H1 (cell line): ENCODE measurements at regions not wholly inside any gene's neighbourhood (a gene's known extent, or its start where the extent isn't known, plus 50 kb on each side); places are given as distances from the start of the nearest gene placed in this dataset.

Experiments used
- CTCF ChIA-PET: fragments of 300-600 bp; sonication (Branson Sonifier 250); formaldehyde crosslinking; loops from one replicate; lab custom pipeline; 2021; ENCODE audit not compliant: partially characterized antibody; lab: Charles Lee
- POLR2A ChIA-PET: fragments of 300-600 bp; sonication (Branson Sonifier 250); formaldehyde crosslinking; loops from one replicate; lab custom pipeline; 2021; ENCODE audit warnings: inconsistent platforms; ENCODE audit not compliant: partially characterized antibody; lab: Charles Lee
- DNase-seq, 2 experiments: peaks; one replicate each; pipeline versions ENCODE4 v3.0.0 to v3.0.0-alpha.2; 2010 to 2022; ENCODE audit warnings: low spot score in 2 of 2, low read depth in 1 of 2, mixed read lengths in 1 of 2
- FAIRE-seq: peaks from 2 replicates; lab custom pipeline; 2011; peaks lifted over from hg19 to GRCh38; lab: Jason Lieb, UNC
- H2AFZ ChIP-seq: 2 replicates; pipeline ENCODE4 v1.8.1; 2012; ENCODE audit warnings: low read length, inconsistent platforms
- H2AK5ac ChIP-seq: 2 replicates; pipeline ENCODE4 v1.6.1; 2013; ENCODE audit warnings: low read depth, low read length
- H2BK120ac ChIP-seq: replicated peaks from 2 replicates; pipeline ENCODE3; 2013; ENCODE audit warnings: low read depth, low read length, inconsistent platforms
- H2BK12ac ChIP-seq: 2 replicates; pipeline ENCODE4 v1.6.1; 2013; ENCODE audit warnings: low read depth, low read length
- H2BK15ac ChIP-seq: 2 replicates; pipeline ENCODE4 v1.6.1; 2013; ENCODE audit warnings: low read length
- H2BK20ac ChIP-seq: 2 replicates; pipeline ENCODE4 v1.6.1; 2013; ENCODE audit warnings: low read length
- H2BK5ac ChIP-seq: 2 replicates; pipeline ENCODE4 v1.6.1; 2013; ENCODE audit warnings: low read depth, low read length
- H3K14ac ChIP-seq: 2 replicates; pipeline ENCODE4 v1.6.1; 2013; ENCODE audit warnings: inconsistent platforms; ENCODE audit not compliant: insufficient read length
- H3K18ac ChIP-seq: 2 replicates; pipeline ENCODE4 v1.6.1; 2013; ENCODE audit warnings: low read length; ENCODE audit errors: extremely low read depth
- H3K23ac ChIP-seq: 2 replicates; pipeline ENCODE4 v1.6.1; 2013; ENCODE audit warnings: inconsistent platforms; ENCODE audit not compliant: insufficient read length
- H3K23me2 ChIP-seq: 2 replicates; pipeline ENCODE4 v1.6.1; 2013; ENCODE audit warnings: low read depth, low read length
- H3K27ac ChIP-seq: 2 replicates; pipeline ENCODE4 v1.6.1; 2011; ENCODE audit warnings: low read depth, low read length, inconsistent platforms
- H3K27me3 ChIP-seq, 4 experiments: replicated peaks in 1 of 4; 1 replicate in 1 of 4; 2 replicates in 3 of 4; pipeline versions ENCODE4 v1.6.1 to v1.8.1; 2011 to 2013; ENCODE audit warnings: low read length in 3 of 4, mild to moderate bottlenecking in 3 of 4, inconsistent platforms in 2 of 4, mixed read lengths in 2 of 4, moderate library complexity in 1 of 4; ENCODE audit not compliant: control insufficient read depth in 3 of 4, insufficient read depth in 3 of 4; ENCODE audit errors: extremely low read depth in 1 of 4
- H3K36me3 ChIP-seq, 4 experiments: 2 replicates each; pipeline versions ENCODE4 v1.6.1 to v1.8.1; 2011 to 2013; ENCODE audit warnings: mild to moderate bottlenecking in 4 of 4, low read length in 3 of 4, moderate library complexity in 2 of 4, control low read depth in 1 of 4, inconsistent platforms in 1 of 4; ENCODE audit not compliant: insufficient read depth in 4 of 4, control insufficient read depth in 2 of 4
- H3K4ac ChIP-seq: replicated peaks from 2 replicates; pipeline ENCODE3; 2013; ENCODE audit warnings: low read length, low read depth, mixed read lengths, inconsistent platforms; ENCODE audit not compliant: insufficient read length
- H3K4me1 ChIP-seq, 4 experiments: replicated peaks in 1 of 4; 1 replicate in 1 of 4; 2 replicates in 3 of 4; pipeline versions ENCODE4 v1.6.1 to v1.8.1; 2011 to 2013; ENCODE audit warnings: low read length in 3 of 4, inconsistent platforms in 2 of 4, mixed read lengths in 1 of 4; ENCODE audit not compliant: insufficient read depth in 4 of 4, control insufficient read depth in 3 of 4
- H3K4me2 ChIP-seq, 2 experiments: 2 replicates each; pipeline versions ENCODE4 v1.6.1 to v1.8.1; 2011 to 2013; ENCODE audit warnings: low read depth in 2 of 2, low read length in 2 of 2, control low read depth in 1 of 2, inconsistent platforms in 1 of 2, mild to moderate bottlenecking in 1 of 2; ENCODE audit not compliant: insufficient read depth in 1 of 2
- H3K4me3 ChIP-seq, 4 experiments: fragments of 200-600, 300-600 bp in 1 of 4; sonication (generic), shearing (Covaris generic), sonication (Bioruptor Twin) in 1 of 4; 2 replicates each; pipeline versions ENCODE4 v1.5.1 to v1.8.1; 2011 to 2016; ENCODE audit warnings: low read length in 4 of 4, low read depth in 3 of 4, control low read depth in 2 of 4, inconsistent platforms in 2 of 4, mild to moderate bottlenecking in 2 of 4, mixed read lengths in 1 of 4, moderate library complexity in 1 of 4; ENCODE audit not compliant: insufficient read depth in 2 of 4; ENCODE audit errors: extremely low read depth in 1 of 4
- H3K56ac ChIP-seq: replicated peaks from 2 replicates; pipeline ENCODE3; 2013; ENCODE audit warnings: low read depth, mild to moderate bottlenecking, mixed read lengths, low read length, inconsistent platforms; ENCODE audit not compliant: insufficient read length
- H3K79me1 ChIP-seq: 2 replicates; pipeline ENCODE4 v1.6.1; 2013; ENCODE audit warnings: low read depth, low read length, control low read depth
- H3K79me2 ChIP-seq, 2 experiments: 2 replicates each; pipeline versions ENCODE4 v1.6.1 to v1.8.1; 2012 to 2013; ENCODE audit warnings: low read length in 2 of 2, mild to moderate bottlenecking in 2 of 2, inconsistent platforms in 1 of 2; ENCODE audit not compliant: insufficient read depth in 2 of 2, control insufficient read depth in 1 of 2
- H3K9ac ChIP-seq, 4 experiments: replicated peaks in 1 of 4; 1 replicate in 1 of 4; 2 replicates in 3 of 4; pipeline versions ENCODE4 v1.6.1 to v1.8.1; 2011 to 2013; ENCODE audit warnings: low read depth in 3 of 4, low read length in 3 of 4, control low read depth in 2 of 4, mild to moderate bottlenecking in 2 of 4, moderate library complexity in 2 of 4, inconsistent platforms in 1 of 4; ENCODE audit errors: extremely low read depth in 1 of 4
- H3K9me3 ChIP-seq, 2 experiments: 2 replicates each; pipeline versions ENCODE4 v1.6.1 to v1.8.1; 2012 to 2013; ENCODE audit warnings: mild to moderate bottlenecking in 2 of 2, moderate library complexity in 2 of 2, control low read depth in 1 of 2, inconsistent platforms in 1 of 2, low read depth in 1 of 2, low read length in 1 of 2, mixed read lengths in 1 of 2; ENCODE audit not compliant: insufficient read depth in 2 of 2
- H4K20me1 ChIP-seq, 2 experiments: replicated peaks in 1 of 2; 2 replicates each; pipeline versions ENCODE3 to v1.8.1; 2011 to 2013; ENCODE audit warnings: inconsistent platforms in 2 of 2, low read length in 2 of 2, mild to moderate bottlenecking in 1 of 2; ENCODE audit not compliant: insufficient read depth in 2 of 2, control insufficient read depth in 1 of 2
- H4K5ac ChIP-seq: 2 replicates; pipeline ENCODE4 v1.6.1; 2013; ENCODE audit warnings: low read length, low read depth, mixed read lengths, inconsistent platforms; ENCODE audit not compliant: insufficient read length
- H4K8ac ChIP-seq: 2 replicates; pipeline ENCODE4 v1.8.0; 2013; ENCODE audit warnings: mild to moderate bottlenecking, moderate library complexity, low read length, inconsistent platforms; ENCODE audit not compliant: insufficient read depth; ENCODE audit errors: extremely low read depth
- H4K91ac ChIP-seq: replicated peaks from 2 replicates; pipeline ENCODE3; 2013; ENCODE audit warnings: low read length, mixed read lengths, inconsistent platforms; ENCODE audit not compliant: insufficient read length
- BCL11A ChIP-seq, 2 experiments: IDR thresholded peaks; one replicate each; pipeline ENCODE4 v1.6.1; 2011; ENCODE audit warnings: low read depth in 2 of 2, low read length in 2 of 2, mild to moderate bottlenecking in 2 of 2
- CBX5 ChIP-seq: fragments of 300-800, 300-1000 bp; sonication (generic); IDR thresholded peaks from 2 replicates; pipeline ENCODE4 v1.7.1; 2016; ENCODE audit warnings: antibody characterized with exemption, low read length, low read depth
- CHD1 ChIP-seq: IDR thresholded peaks from 2 replicates; pipeline ENCODE4 v1.6.1; 2012; ENCODE audit warnings: low read depth, low read length, improper control_type of control experiment
- HDAC2 ChIP-seq, 2 experiments: fragments of 300-600 bp in 1 of 2; sonication (generic) in 1 of 2; IDR thresholded peaks; 2 replicates each; pipeline ENCODE4 v1.6.1; 2011 to 2012; ENCODE audit warnings: low read depth in 2 of 2, low read length in 2 of 2, mild to moderate bottlenecking in 2 of 2, moderate library complexity in 2 of 2, borderline replicate concordance in 1 of 2, inconsistent platforms in 1 of 2
- JUN ChIP-seq: IDR thresholded peaks from 2 replicates; pipeline ENCODE4 v1.6.1; 2011; ENCODE audit warnings: low read depth, mild to moderate bottlenecking, improper control_type of control experiment, low read length
- KDM4A ChIP-seq: IDR thresholded peaks from one replicate; pipeline ENCODE4 v1.7.1; 2012; ENCODE audit warnings: low read depth, mild to moderate bottlenecking, moderate library complexity, low read length, inconsistent platforms; ENCODE audit not compliant: severe bottlenecking
- KDM5A ChIP-seq: fragments of 200-600 bp; IDR thresholded peaks from 2 replicates; pipeline ENCODE4 v1.7.1; 2012; ENCODE audit warnings: mild to moderate bottlenecking, low read length, inconsistent platforms, mixed read lengths
- POU5F1 ChIP-seq: IDR thresholded peaks from 2 replicates; pipeline ENCODE4 v1.6.1; 2011; ENCODE audit warnings: low read depth, mild to moderate bottlenecking, low read length, moderate library complexity
- SIRT6 ChIP-seq: IDR thresholded peaks from one replicate; pipeline ENCODE4 v1.7.1; 2012; ENCODE audit warnings: low read length, inconsistent platforms
- TAF1 ChIP-seq: IDR thresholded peaks from 2 replicates; pipeline ENCODE4 v1.6.1; 2011; ENCODE audit warnings: mild to moderate bottlenecking, low read depth, low read length
- TCF12 ChIP-seq: IDR thresholded peaks from 2 replicates; pipeline ENCODE4 v1.6.1; 2011; ENCODE audit warnings: low read depth, mild to moderate bottlenecking, low read length
- TEAD4 ChIP-seq: IDR thresholded peaks from 2 replicates; pipeline ENCODE4 v1.6.1; 2012; ENCODE audit warnings: low read depth, low read length, inconsistent platforms, mixed read lengths
- WGBS, 2 experiments: shearing (Covaris generic) in 1 of 2; methylation state at CpG; one replicate each; pipeline versions ENCODE4 v1.1.6 to v1.1.7; 2013 to 2015; ENCODE audit warnings: low lambda C conversion rate in 2 of 2, mixed read lengths in 2 of 2, inconsistent platforms in 1 of 2, low coverage in 1 of 2, missing lambda C conversion rate in 1 of 2; ENCODE audit not compliant: insufficient replicate concordance in 2 of 2, insufficient coverage in 1 of 2, insufficient read length in 1 of 2; ENCODE audit errors: extremely low coverage in 1 of 2, missing lambda C conversion rate in 1 of 2; 5-methylcytosine and 5-hydroxymethylcytosine counted together
- TF ChIP-seq, protein P1 (sequence below), 3 experiments: IDR thresholded peaks; 1 replicate in 2 of 3; 2 replicates in 1 of 3; pipeline versions ENCODE4 v1.5.1 to v1.6.1; 2011; ENCODE audit warnings: low read length in 3 of 3, mild to moderate bottlenecking in 3 of 3, inconsistent platforms in 2 of 3, low read depth in 1 of 3, moderate library complexity in 1 of 3; ENCODE audit not compliant: insufficient read depth in 1 of 3; ENCODE audit errors: control extremely low read depth in 1 of 3

GRCh38 chr10:4068629-4069028 is 283.6 kb upstream of the KLF6 start:
- Histone ChIP-seq H4K20me1 (no peaks in the 10 kb centered on the region), H3K56ac (no peak overlapping the region), H3K9ac (no peak overlapping the region), H3K79me1 (no peaks in the 10 kb centered on the region), H3K9me3 (no peaks in the 10 kb centered on the region), H4K91ac (no peak overlapping the region), H2BK20ac (no peak overlapping the region), H3K14ac (no peak overlapping the region), H3K23me2 (peaks cover 2% of the 10 kb centered on the region; the same call in 1 of the 2 replicates), H3K4me1 (no peaks in the 10 kb centered on the region), H3K27ac (no peak overlapping the region), H3K4me3 (no peak overlapping the region), H3K18ac (no peak overlapping the region; the same call in 1 of the 2 replicates), H3K36me3 (no peaks in the 10 kb centered on the region), H3K23ac (no peak overlapping the region), H2BK15ac (no peak overlapping the region), H3K79me2 (no peaks in the 10 kb centered on the region), H4K5ac (no peak overlapping the region), H4K8ac (no peak overlapping the region), H3K27me3 (no peaks in the 10 kb centered on the region), H2BK12ac (no peak overlapping the region), H2BK120ac (no peak overlapping the region), H3K4ac (no peak overlapping the region), H2BK5ac (no peak overlapping the region), H3K4me2 (no peak overlapping the region), H2AFZ (no peak overlapping the region), H2AK5ac (no peak overlapping the region)
- 97% methylated on average over 3 of the region's 3 CpGs; no CpG with 5 or more reads in 1 of the 2 experiments for WGBS, 2 experiments
- FAIRE-seq = no peak
- ChIA-PET POLR2A (no interaction called here), CTCF (interaction anchor here (0.9 kb wide), 1 partner anchor 9 kb away, joined by 3 read pairs; no protein-coding TSS in a partner anchor)
- DNase-seq = no peak
- TF ChIP-seq, protein P1, sequence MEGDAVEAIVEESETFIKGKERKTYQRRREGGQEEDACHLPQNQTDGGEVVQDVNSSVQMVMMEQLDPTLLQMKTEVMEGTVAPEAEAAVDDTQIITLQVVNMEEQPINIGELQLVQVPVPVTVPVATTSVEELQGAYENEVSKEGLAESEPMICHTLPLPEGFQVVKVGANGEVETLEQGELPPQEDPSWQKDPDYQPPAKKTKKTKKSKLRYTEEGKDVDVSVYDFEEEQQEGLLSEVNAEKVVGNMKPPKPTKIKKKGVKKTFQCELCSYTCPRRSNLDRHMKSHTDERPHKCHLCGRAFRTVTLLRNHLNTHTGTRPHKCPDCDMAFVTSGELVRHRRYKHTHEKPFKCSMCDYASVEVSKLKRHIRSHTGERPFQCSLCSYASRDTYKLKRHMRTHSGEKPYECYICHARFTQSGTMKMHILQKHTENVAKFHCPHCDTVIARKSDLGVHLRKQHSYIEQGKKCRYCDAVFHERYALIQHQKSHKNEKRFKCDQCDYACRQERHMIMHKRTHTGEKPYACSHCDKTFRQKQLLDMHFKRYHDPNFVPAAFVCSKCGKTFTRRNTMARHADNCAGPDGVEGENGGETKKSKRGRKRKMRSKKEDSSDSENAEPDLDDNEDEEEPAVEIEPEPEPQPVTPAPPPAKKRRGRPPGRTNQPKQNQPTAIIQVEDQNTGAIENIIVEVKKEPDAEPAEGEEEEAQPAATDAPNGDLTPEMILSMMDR (IDR thresholded peaks at IDR 0.05; ENCODE audit: control extremely low read depth in 1 of 3, insufficient read depth in 1 of 3, low read depth in 1 of 3, low read length in 3 of 3) = no peak
- TF ChIP-seq TCF12 (no peak), KDM5A (no peak), JUN (no peak), POU5F1 (no peak), TEAD4 (no peak), HDAC2 (IDR thresholded peaks at IDR 0.05; ENCODE audit: borderline replicate concordance in 1 of 2, low read depth in 2 of 2, low read length in 2 of 2) (no peak), BCL11A (IDR thresholded peaks at IDR 0.05; ENCODE audit: low read depth in 2 of 2, low read length in 2 of 2) (no peak), CBX5 (no peak), CHD1 (no peak), TAF1 (no peak), KDM4A (no peak), SIRT6 (no peak)
